GM19467 (cell line): ENCODE measurements at regions not wholly inside any gene's neighbourhood (a gene's known extent, or its start where the extent isn't known, plus 50 kb on each side); places are given as distances from the start of the nearest gene placed in this dataset.
"Not testable (repeated sequence)": the region's sequence is repeated elsewhere in the genome, so short reads cannot be mapped to it uniquely, and the experiment has no call there.

ENCODE experiments used
- ATAC-seq: cut with Tn5 transposase; IDR thresholded peaks from one replicate; pipeline ENCODE4 v1.9.1; 2021; ENCODE audit warnings: mild to moderate bottlenecking, moderate library complexity; ENCODE audit not compliant: unreplicated experiment

DNA sequence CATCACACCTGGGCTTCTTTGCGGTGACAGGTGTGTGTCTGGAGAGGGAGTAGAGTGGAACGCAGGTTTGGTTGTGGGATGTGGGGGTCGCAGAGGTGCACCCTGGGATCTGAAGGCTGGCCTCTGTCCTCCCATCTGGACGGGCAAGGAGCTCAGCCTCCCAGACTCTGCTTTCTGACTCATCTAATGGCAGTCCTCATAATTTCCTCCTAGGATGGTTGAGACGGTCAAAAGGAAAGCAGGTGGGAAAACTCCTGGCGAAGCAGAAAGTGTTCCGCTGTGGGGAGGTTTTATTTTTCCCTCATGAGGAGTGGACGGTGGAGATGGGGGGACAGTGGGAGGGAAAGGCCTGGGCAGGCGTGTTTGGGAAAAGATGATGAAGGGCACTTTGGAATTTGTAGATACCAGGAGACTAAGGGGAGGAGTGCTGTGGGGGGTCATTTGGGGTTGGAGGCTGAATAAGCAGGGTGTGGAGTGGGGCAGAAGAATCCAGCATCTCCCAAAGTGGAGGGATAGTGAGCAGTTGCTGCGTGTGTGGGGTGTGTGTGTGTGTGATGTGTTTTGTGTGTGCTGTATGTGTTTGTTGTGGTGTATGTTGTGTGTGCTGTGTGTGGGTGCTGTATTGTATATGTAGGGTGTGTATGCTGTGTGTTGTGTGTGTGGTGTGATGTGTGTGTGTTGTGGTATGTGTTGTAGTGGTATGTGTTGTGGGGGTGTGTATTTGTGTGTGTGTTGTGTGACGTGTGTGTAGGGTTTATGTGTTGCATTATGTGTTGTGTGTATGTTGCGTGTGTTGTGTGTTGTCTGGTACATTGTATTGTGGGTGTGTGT is 97.2 kb upstream of the PODXL start:
- no peak for ATAC-seq

DNA sequence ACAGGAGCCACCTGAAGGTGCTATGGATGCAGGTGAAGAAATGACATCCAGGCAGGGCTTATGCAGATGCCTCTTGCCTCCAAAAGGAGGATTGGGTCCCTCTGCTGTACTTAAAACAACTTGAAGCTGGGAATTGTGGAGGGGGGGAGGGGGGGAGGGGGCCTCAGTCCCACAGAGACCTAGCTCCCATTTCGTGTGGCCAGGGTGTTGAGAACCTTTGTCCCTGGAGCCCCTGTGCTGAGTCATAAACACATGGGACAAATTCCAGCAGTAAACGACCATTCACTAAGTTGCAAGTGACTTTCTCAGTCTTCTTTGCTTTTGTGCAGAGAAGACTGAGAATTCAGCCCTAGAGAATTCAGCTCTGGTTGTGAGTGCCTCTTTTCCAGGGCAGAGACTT is 96.5 kb upstream of the PODXL start:
- no peak for ATAC-seq

DNA sequence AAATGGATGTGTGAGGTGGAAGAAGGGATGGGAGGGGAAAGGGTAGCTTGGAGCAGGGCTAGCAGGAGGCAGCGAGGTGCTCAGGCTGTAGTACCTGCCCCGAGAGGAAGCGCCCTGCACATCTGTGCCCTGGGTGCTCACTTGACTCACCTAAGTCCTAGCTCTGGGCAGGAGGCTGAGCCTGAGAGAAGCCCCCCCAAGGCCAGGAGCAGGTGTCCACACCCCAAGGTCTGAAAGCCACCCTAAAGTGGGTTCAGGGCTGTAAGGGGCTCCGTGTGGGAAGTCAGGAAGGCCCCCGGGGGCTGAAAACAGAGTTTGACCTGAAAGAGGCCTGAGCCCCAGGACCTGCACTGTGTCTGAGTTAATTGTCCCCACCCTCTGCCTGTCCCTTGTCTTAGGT is 95.8 kb upstream of the PODXL start:
- ATAC-seq: no peak

- ATAC-seq: no peak
Measured at GRCh38 chr7:131649879-131650278, 93.5 kb upstream of the PODXL start.

DNA sequence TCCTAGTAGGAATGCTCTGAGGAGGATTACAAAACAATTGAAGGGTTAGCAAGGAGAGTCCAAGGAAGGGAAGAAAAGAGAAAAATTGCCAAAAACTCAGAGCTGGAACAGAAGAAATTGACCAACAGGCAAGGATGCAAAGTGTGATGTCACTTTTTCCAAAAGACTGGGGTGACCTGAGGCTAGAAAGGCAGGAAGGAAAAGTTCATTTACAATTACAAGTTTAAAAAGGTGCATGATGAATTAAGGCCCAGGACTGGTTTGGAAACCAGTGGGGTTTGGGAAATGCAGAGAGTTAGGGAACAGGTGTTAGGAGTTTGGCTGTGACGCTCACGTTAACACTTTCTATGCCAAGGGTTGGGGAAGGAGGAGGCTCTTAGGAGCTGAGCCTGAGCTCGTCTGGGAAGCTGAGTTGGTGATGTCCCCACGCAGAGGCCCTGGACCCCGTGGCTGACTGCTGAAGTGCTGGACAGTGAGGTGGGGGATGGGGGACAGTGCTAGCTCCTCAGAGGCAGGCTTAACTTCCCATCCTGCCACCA is 92.6 kb upstream of the PODXL start:
- ATAC-seq: no peak

DNA sequence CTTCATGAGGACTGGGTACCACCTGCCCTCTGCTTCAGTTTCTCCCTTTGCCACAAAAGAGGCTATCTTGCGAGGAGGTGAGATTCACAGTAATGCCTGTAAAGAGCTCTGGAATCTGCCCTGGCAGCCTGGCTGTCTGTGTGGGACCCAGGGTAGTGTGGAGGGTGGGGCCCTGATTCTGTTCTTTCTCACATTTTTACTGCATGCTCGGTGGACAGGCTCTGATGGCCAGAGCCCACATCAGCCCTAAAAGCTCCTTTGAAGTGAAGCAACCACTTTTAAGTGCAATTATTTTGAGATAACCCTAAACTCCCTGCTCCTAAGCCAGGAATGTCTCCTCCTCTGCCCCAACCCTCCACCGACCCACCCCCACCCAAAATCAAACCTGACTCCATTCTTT is 92.1 kb upstream of the PODXL start:
- ATAC-seq: no peak

- ATAC-seq: no peak
Measured at GRCh38 chr7:131646203-131646602, 89.8 kb upstream of the PODXL start.

DNA sequence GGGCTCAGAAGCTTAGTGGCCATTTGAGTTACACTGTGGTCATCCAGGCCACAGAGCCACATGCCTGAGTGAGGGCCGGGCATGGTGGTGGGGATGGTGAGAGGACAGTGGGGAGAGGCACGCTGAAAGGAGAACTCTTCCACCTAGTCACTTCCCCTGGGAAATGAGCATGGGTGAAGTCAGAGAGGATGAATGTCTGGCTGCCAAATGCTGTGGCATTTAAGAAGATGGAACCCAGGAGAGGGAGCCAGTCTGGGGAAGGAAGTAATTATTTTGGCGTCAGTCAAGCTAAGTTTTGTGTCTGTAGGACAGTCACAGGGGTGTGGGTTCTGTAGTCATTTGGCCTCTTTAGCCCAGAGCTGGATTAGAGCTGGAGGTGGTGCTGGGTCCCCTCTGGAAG is 86.0 kb upstream of the PODXL start:
- ATAC-seq: no peak

- ATAC-seq: no peak
Measured at GRCh38 chr7:131640686-131641085, 84.3 kb upstream of the PODXL start.

GRCh38 chr7:131638641-131639430 is 82.4 kb upstream of the PODXL start:
- no peak for ATAC-seq

GRCh38 chr7:131637859-131638258 is 81.4 kb upstream of the PODXL start:
- ATAC-seq: no peak

DNA sequence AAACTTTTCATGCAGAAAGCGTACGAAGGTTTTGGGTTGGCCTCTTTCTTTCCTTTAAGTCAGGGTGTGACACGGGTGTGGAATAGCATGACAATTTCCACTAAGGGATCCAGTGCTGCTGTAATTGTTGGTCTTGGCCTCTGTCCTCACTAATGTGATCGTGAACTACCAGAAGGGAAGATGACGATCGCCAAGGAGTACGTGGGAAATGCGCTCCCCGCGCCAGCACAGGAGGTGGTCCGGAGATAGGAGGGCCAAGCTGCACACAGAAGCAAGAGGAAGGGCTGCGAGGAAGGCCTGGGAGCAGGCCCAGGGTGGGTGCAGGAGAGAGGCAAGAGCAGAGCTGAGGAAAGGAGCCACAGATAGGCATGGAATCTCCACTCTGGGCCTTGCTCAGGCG is 79.7 kb upstream of the PODXL start:
- ATAC-seq: no peak

GRCh38 chr7:131634197-131634596 is 77.8 kb upstream of the PODXL start:
- ATAC-seq: not testable (repeated sequence)

DNA sequence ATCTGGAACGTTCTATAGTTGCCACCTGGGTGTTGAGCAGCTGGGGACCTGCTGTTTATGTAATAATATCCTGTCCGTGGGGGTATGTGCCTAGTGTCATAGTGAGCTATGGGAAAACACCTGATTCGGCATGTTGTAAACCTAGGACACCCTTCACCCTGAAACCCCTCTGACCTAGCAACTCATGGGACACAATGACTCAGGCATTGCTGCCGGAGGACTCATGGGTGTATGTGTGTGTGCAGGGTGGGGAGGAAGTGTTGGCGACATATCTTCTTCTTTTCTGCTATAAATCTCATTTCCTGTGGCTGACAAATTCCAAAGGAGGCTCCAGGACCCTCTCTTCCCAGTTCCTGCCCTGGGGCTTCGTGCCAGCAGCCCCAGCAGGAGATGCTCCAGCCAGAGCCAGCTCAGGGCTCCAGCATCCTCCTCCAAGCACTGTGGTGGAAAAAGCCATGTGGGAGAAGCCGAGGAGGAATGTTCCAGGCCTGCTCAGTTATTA is 77.0 kb upstream of the PODXL start:
- no peak for ATAC-seq

DNA sequence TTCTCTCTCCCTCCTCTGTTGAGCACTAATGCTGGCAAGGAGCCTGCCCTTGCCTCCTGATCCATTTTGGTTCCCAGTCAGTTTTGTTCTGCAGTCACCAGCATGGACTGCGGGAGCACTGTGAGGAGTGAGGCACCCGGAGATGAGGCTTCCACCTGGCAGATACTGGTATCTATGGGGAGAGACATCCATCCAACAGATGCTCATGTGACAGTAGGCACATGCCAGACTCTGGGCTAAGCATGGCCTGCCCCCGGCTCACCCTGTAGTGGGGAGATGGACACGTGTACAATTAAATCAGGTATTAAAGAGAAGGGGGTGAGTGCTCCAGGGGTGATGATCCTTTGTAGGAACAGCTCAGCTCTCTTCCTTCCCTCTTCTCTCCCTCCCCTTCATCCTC is 74.0 kb upstream of the PODXL start:
- ATAC-seq: no peak

DNA sequence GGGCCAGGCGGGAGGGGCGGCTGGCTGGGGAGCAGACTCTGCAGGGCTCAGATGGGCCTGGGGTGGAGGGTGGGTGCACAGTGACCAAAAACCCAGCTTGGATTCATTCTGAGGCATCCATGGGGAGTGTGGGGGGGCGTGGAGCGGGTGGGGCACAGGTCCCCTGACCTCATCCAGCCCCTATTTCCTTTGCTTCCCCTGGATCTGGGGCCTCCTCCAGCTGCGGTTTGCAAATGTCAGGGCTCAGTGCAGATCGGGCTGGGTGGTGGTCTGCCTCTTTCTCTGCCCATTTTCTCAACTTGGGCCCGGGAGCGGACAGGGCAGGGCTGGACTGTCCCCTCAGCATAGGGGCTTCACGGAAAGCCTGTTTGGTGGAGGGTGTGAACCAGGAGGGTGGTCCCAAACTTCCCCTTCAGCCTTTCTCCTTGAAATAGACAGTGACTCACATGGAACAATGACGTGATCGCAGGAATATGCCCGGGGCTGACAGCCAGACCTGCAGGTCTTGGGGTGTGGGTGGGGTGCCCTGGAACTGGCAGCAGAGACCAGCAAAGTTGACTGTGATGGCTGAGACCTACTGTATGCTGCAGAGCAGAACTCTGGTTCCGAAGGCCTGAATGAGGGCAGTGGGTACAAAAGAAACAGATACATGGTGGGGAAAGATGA is 72.9 kb upstream of the PODXL start:
- ATAC-seq: no peak

DNA sequence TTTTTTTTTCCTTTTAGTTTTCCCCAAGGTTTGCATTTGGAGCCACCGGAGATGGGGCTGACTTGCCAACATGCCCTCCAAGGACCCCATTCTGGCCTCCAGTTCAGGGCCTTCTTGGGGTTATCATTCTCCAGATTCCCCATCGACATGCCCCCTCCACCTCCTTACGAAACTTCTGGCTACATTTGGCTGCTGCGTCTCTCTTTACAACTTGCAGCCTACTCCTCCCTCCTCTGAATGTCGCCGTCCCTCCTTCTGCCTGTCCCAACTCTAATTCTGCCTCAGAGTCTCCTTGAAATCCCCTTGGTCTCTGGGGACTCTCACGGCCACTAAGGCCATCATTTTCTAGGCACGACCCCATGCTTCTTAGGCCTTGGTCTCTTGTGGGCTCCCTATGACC is 72.2 kb upstream of the PODXL start:
- ATAC-seq: no peak

DNA sequence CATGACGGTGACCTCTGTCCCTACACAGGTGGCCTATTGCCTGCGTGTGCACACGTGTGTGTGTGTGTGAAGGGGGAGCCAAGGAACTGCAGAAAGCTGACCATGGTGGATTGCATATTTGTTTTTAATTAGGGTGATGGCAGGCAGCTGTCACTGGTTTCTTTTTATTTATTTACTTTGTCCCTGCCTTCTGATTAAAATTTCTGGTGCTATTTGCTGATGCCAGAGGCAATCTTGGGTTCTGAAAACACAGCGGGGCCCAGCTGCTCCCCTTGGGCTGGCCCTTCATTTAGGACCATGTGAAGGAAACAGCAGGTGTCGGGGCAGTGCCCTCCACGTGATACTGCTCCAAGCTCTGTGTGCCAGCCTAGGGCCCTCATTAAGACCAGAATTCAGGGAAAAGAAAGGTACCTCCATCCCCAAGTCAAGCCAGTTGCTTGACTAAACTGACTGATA is 71.3 kb upstream of the PODXL start:
- ATAC-seq: no peak

DNA sequence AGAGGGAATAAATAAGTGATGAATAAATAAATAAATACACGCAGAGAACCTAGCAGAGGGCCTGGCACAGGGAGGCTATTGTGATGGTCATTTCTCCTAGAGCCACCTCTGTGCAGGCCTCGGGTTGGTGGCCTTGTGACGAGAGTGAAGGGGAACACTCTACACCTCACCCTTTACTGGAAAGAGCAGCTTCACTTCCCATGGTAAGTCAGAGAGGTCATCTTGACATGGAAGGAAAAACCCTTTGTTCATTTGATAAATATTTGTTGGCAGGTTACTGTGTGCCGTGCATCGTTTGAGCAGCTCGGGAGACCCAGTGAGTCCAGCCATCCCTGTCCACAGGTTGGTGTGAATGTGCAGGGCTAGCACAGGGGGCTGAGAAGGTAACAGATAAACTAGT is 70.2 kb upstream of the PODXL start:
- ATAC-seq: no peak

GRCh38 chr7:131625817-131626372 is 69.5 kb upstream of the PODXL start:
- no peak for ATAC-seq

DNA sequence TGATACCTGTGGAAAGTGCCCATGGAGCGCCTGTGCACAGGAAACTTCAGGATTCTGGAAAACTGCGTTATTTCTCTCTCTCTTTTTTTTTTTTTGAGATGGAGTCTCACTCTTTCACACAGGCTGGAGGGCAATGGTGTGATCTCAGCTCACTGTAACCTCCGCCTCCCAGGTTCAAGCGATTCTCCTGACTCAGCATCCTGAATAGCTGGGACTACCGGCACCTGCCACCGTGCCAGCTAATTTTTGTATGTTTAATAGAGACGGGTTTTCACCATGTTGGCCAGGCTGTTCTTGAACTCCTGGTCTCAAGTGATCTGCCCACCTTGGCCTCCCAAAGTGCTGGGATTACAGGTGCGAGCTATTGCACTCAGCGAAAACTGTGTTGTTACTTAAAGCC is 68.9 kb upstream of the PODXL start:
- not testable (repeated sequence) for ATAC-seq
